GM19463 (cell line): ENCODE measurements at regions not wholly inside any gene's neighbourhood (a gene's known extent, or its start where the extent isn't known, plus 50 kb on each side); places are given as distances from the start of the nearest gene placed in this dataset.
"Not testable (repeated sequence)": the region's sequence is repeated elsewhere in the genome, so short reads cannot be mapped to it uniquely, and the experiment has no call there.

Source experiments
- ATAC-seq: cut with Tn5 transposase; IDR thresholded peaks from one replicate; pipeline ENCODE4 v1.9.1; 2021; ENCODE audit warnings: mild to moderate bottlenecking, moderate library complexity; ENCODE audit not compliant: unreplicated experiment

GRCh38 chrX:155819966-155820491, 61.1 kb upstream of the VAMP7 start:
- ATAC-seq: peak; percentile 68

GRCh38 chrX:155819525-155819924, 61.6 kb upstream of the VAMP7 start:
- ATAC-seq: no peak

- ATAC-seq: not testable (repeated sequence)
These were observed 66.8 kb upstream of the VAMP7 start for GRCh38 chrX:155814391-155814790.

- ATAC-seq: no peak
These were observed 101.3 kb upstream of the VAMP7 start for GRCh38 chrX:155779831-155780230.

GRCh38 chrX:155778844-155779553, 102.1 kb upstream of the VAMP7 start:
- ATAC-seq: no peak

GRCh38 chrX:155774387-155774786, 106.8 kb upstream of the VAMP7 start:
- ATAC-seq: no peak

- no peak for ATAC-seq
These were observed 113.0 kb upstream of the VAMP7 start for GRCh38 chrX:155767876-155768769.

GRCh38 chrX:155767051-155767875, 113.9 kb upstream of the VAMP7 start:
- ATAC-seq: no peak

GRCh38 chrX:155766321-155766720, 114.8 kb upstream of the VAMP7 start:
- ATAC-seq: no peak

GRCh38 chrX:155761185-155761584, 120.0 kb upstream of the VAMP7 start:
- no peak for ATAC-seq

GRCh38 chrX:155757046-155757759, 123.9 kb upstream of the VAMP7 start:
- no peak for ATAC-seq

- no peak for ATAC-seq
These were observed 125.3 kb upstream of the VAMP7 start for GRCh38 chrX:155755706-155756337.

- no peak for ATAC-seq
These were observed 130.0 kb upstream of the VAMP7 start for GRCh38 chrX:155751131-155751530.

- ATAC-seq: no peak
These were observed 133.6 kb upstream of the VAMP7 start for GRCh38 chrX:155747520-155747919.

GRCh38 chrX:155745792-155746191, 133.0 kb upstream of the TMLHE start:
- ATAC-seq: no peak

- no peak for ATAC-seq
These were observed 131.8 kb upstream of the TMLHE start for GRCh38 chrX:155744534-155744933.

- ATAC-seq: not testable (repeated sequence)
These were observed 115.6 kb upstream of the TMLHE start for GRCh38 chrX:155728335-155728734.

- no peak for ATAC-seq
These were observed 106.3 kb upstream of the TMLHE start for GRCh38 chrX:155718972-155719586.

- ATAC-seq: no peak
These were observed 102.4 kb upstream of the TMLHE start for GRCh38 chrX:155715141-155715540.
